ENCODE measurements at regions not wholly inside any gene's neighbourhood (a gene's known extent, or its start where the extent isn't known, plus 50 kb on each side); places are given as distances from the start of the nearest gene placed in this dataset.

- DNase-seq, result no peak
These were observed 459.4 kb upstream of the CDH6 start for GRCh38 chr5:30734118-30734517.

DNA sequence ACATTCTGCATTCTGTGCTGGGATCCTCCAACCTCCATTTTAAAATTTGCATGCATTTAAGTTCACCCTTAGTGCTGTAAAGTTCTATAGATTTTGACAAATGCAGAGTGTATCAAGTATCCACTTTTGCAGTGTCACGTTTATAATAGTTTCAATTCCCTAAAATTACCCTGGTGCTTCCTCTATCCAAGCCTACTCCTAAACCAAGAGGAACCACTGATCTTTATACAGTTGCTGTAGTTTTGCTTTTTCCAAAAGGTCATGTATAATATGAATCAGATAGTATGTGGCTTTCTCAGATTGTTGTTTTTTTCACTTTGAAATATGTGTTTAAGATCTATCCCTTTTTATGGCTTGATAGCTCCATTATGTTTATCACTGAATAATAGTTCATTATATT lies 468.4 kb upstream of the CDH6 start:
- no peak for DNase-seq

DNA sequence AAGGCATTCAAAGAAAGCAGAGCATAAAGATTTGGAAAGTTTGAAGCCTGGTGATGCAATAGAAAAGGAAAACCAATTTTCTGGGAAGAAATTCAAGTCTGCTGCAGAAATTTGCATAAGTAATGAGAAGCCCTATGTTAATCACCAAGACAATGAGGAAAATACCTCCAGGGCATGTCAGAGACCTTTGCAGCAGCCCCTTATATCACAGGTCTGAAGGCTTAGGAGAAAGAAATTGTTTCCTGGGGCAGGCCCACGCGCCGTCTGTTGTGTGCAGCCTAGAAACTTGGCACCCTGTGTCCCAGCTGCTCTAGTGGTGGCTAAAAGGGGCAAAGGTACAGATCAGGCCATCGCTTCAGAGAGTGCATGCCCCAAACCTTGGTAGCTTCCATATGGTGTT lies 495.3 kb upstream of the CDH6 start:
- DNase-seq, result no peak

DNA sequence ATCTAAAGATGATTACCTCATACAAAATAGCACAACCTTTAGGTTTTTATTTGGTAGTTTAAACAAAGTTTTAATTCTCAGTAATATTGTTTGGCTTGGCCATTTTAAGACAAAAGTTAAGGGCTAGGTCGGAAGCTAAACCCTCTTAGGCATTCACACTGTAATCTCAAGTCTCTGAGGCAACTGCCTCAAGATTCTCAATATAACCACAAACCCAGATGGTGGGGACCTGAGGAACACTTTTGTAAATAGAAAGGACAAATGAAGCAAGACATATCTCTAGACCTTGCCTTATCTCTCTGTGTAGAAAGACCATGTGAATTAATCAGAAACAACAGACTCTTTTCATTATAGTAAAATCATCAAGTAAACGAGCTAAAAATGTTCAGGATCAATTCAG lies 500.2 kb upstream of the CDH6 start:
- DNase-seq, result no peak

DNA sequence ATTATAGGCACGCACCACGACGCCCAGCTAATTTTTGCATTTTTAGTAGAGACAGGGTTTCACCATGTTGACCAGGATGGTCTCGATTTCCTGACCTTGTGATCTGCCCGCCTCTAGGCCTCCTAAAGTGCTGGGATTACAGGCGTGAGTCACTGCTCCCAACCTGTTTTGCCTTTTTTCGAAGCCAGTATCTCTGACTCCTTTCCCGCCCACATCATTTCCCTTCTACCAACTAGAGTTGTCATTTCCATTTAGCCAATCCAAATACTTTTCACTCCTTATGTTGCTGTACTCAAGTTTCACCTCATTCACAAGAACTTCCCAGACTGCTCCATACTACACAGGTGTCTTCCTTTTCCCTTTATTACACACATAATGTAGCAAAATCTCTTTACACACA lies 502.6 kb upstream of the CDH6 start:
- DNase-seq, result no peak

DNA sequence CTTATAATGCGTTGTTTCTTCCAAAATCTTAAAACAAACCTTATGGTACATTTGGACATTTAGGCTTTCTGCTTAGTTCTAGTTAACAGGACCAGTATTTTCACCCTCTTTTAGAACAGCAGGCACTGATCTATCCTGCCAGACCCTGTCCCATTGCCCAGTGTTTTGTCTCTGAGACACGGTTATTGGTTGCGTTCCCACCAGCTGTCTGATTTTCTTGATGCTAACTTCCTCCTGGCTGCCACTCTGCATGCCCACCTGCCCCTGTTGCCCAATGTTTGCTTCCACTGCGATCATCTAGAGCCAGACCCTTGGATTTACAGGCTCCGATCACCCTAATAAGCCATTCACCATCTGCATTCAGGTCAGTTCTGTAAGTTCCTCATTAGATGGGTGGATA lies 506.0 kb upstream of the CDH6 start:
- no peak for DNase-seq

- no peak for DNase-seq
These were observed 507.0 kb upstream of the CDH6 start for GRCh38 chr5:30686530-30686929.

GRCh38 chr5:30676223-30676840 lies 517.2 kb upstream of the CDH6 start:
- DNase-seq, result no peak

DNA sequence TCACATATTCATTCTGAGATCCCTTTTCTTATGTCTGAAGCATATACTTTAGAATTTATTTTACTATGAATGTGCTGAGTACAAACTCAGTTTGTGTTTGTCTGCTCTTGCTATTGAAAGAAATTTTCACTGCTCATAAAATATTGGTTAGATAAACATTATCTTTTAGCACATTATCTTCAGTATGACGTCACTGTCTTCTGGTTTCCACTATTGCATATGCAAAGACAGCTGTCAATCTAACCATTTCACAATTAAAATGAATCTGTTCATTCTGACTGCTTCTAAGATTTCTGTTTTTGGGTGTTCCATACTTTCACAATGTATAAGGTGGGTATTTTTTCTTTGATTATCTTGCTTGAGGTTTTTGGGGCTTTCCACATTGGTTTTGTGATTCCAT lies 526.2 kb upstream of the CDH6 start:
- no peak for DNase-seq

GRCh38 chr5:30663536-30663935 lies 530.0 kb upstream of the CDH6 start:
- DNase-seq, result no peak

DNA sequence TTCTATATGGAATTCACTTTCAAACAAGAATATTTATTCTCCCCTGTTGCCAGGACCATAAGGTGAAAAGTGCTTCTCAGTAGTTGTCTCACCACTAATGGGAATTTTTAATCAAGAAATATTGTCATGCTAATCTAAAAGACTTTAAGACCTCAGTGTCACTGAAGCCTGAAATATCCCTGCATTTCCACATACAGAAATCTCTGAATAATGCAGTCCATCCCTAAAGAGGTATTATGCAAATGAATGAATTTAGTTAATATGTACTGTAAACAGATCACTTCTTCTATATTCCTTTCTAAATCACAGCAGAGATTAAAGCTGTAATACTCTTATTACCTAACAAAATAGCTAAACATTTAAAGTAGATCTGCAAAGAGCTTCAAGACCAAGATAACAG lies 531.1 kb upstream of the CDH6 start:
- DNase-seq, result no peak

GRCh38 chr5:30661730-30662129 lies 531.8 kb upstream of the CDH6 start:
- DNase-seq, result no peak

- no peak for DNase-seq
These were observed 534.1 kb upstream of the CDH6 start for GRCh38 chr5:30659417-30659816.

DNA sequence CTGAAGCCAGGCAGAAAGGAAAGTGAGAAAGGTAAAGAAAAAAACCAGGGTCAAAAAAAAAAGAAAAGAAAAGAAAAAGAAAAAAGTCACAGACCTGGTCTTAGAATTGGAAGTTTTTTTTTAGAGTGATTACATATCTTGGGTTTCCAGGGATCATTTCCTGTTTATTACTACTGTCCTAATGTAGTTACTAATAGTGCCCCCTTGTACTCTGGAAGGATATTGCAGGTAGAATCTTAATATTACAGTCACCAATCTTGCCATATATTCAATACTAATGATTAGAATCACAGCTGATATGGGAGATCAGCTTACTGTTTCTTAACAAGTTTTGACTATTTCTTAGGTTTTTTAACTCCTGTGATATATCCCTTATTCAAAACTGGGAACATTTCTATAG lies 543.2 kb upstream of the CDH6 start:
- no peak for DNase-seq

- DNase-seq, result no peak
These were observed 554.6 kb upstream of the CDH6 start for GRCh38 chr5:30638899-30639298.

DNA sequence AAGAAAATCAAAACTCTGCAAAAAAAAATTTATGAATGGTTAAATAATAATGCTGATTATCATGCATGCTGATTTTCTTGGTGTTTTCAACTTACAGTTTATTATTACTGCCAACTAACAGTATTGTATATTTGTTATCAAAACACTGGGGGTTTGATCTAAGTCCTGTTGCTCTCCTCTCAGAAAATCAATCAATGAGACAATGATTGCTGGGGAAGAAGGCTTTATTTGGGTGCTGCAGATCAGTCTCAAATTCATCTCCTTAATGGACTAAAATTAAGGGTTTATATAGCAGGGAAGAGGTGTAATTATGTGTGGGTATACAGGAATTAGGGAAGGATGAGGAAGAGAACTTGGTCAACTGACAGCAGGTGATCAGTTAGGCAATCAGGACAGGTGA lies 565.5 kb upstream of the CDH6 start:
- DNase-seq, result no peak

DNA sequence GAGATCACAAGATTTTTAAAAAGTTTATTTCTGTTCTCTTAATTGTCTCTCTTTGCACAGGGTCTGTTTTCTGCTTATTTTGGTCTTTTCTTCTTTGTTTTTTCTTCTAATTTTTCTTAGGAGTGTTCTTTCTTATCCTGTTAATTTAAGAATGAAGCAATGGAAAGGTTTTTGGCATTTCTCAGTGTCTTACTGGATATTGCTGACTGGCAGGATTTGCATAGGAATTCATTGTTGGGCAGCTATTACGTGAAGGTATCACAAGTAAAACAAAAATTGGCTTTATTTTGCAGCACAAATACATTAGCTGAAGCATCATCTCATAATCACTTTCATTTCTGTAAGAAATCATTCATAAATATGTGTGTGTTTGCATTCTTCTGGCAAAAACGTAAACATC lies 566.9 kb upstream of the CDH6 start:
- no peak for DNase-seq

GRCh38 chr5:30620481-30621085 lies 572.9 kb upstream of the CDH6 start:
- DNase-seq, result no peak

DNA sequence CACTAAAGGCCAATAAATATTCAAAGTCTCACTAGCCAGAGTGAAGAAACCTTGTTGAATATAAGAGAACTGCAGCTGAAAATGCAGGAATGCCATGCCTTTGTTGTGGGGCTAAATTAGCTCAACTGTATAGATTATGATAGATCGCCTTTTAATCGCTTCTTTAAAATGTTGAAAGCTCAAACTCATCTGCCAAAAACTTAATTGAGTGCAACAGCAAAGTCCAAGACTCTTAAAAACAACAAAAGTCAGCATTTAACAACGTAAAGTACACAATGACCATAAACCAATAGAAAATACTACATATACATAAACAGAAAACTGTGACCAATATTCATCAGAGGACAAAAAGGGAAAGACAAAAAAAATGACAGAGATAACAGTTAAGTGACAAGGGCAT lies 585.0 kb upstream of the CDH6 start:
- no peak for DNase-seq

- no peak for DNase-seq
These were observed 586.1 kb upstream of the CDH6 start for GRCh38 chr5:30607301-30607894.

- DNase-seq, result no peak
These were observed 587.7 kb upstream of the CDH6 start for GRCh38 chr5:30605693-30606268.

DNA sequence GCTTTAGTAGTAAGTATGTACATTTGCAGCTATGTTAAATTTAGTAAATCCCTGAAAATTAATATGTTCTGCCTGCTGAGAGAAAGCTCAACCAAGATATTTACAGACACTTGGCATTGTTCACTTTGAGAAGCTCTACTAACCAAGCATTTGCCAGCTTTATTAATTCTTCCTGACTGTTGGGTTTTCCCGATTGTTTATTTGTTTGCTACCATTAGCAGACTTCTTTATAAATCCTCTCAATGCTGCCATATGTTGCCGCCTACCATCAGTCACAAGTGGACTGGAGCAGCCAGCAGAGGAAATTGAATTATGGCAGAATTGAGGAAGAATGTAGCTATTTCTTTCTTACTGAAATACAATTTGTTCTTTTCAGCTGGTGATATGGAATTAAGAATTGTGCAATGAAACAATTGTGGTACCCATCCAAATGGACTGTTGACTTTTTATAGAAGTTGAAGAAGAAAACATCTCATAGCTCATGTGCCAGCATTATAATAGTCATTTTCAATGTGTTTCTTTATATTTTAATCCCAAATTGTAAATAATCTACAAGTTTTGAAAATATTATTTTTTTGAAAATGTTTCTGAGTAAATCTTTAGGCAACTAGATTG lies 588.7 kb upstream of the CDH6 start:
- DNase-seq, result no peak

- DNase-seq, result no peak
These were observed 592.6 kb upstream of the CDH6 start for GRCh38 chr5:30600892-30601291.
